NT2/D1 (cell line): ENCODE measurements at regions not wholly inside any gene's neighbourhood (a gene's known extent, or its start where the extent isn't known, plus 50 kb on each side); places are given as distances from the start of the nearest gene placed in this dataset.

Experiments used
- SUZ12 ChIP-seq: IDR thresholded peaks from 2 replicates; pipeline ENCODE4 v1.6.1; 2011; ENCODE audit not compliant: insufficient read length, insufficient read depth; ENCODE audit errors: extremely low read depth
- YY1 ChIP-seq: IDR thresholded peaks from 2 replicates; pipeline ENCODE4 v1.6.1; 2011; ENCODE audit not compliant: insufficient read length, insufficient read depth
- ZNF274 ChIP-seq: IDR thresholded peaks from 2 replicates; pipeline ENCODE4 v1.6.1; 2011; ENCODE audit warnings: mild to moderate bottlenecking, low read depth, low read length

GRCh38 chr21:23402929-23403520 is 2204.3 kb downstream of the MRPL39 start:
- TF ChIP-seq SUZ12 (no peak), YY1 (no peak), ZNF274 (no peak)
